AG04449 (cell line): ENCODE measurements at regions not wholly inside any gene's neighbourhood (a gene's known extent, or its start where the extent isn't known, plus 50 kb on each side); places are given as distances from the start of the nearest gene placed in this dataset.
A peak's percentile ranks its signal among the peaks of the same experiment; 100 is the strongest.
"Not testable (repeated sequence)": the region's sequence is repeated elsewhere in the genome, so short reads cannot be mapped to it uniquely, and the experiment has no call there.

Experiments used
- CTCF ChIA-PET: fragments of 350-600 bp; formaldehyde crosslinking; extraction: SDS; loops from one replicate; lab custom pipeline; 2021; ENCODE audit warnings: antibody characterized with exemption; lab: Yijun Ruan, JAX
- POLR2A ChIA-PET: fragments of 400-600, 350-600 bp; formaldehyde crosslinking; extraction: SDS; loops from one replicate; lab custom pipeline; 2020; ENCODE audit warnings: antibody characterized with exemption, inconsistent platforms; lab: Yijun Ruan, JAX
- DNase-seq: peaks from one replicate; pipeline ENCODE4 v3.0.0-alpha.2; 2010; ENCODE audit warnings: low read depth, low spot score
- H3K4me3 ChIP-seq: 2 replicates; pipeline ENCODE4 v1.5.1; 2011; ENCODE audit warnings: low read depth, mild to moderate bottlenecking, control low read depth, low read length
- CTCF ChIP-seq: IDR thresholded peaks from one replicate; pipeline ENCODE4 v1.5.1; 2011; ENCODE audit warnings: mild to moderate bottlenecking, moderate library complexity, low read length, control low read depth, inconsistent platforms; ENCODE audit not compliant: insufficient read depth; ENCODE audit errors: missing control alignments

- no peak for TF ChIP-seq CTCF
- ChIA-PET POLR2A (no interaction called here), CTCF (no interaction called here)
- no peak overlapping the region for H3K4me3 ChIP-seq
- no peak for DNase-seq
Measured at GRCh38 chrX:46169808-46170207, 375.4 kb downstream of the ZNF674 start.

DNA sequence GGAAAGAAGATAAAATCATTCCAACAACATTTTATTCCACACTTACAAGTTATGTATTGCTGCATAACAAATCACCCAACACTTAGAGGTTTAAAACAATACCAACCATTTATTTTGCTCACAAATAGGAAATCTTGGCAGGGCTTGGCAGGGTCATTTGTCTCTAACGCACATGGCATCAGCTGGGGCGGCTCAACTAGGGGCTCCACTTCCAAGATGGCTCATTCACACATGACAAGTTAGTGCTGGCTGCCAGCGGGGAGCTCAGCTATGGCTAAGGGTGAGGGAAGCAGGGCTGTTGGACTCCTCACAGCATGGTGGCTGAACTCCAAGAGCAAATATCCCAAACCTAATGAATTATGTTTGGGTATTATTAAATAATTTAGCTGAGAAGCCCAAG lies 377.0 kb downstream of the ZNF674 start:
- ChIA-PET CTCF (no interaction called here), POLR2A (no interaction called here)
- no peak overlapping the region for H3K4me3 ChIP-seq
- no peak for DNase-seq
- TF ChIP-seq CTCF = no peak

GRCh38 chrX:46165866-46166265 lies 379.4 kb downstream of the ZNF674 start:
- ChIA-PET POLR2A (no interaction called here), CTCF (no interaction called here)
- DNase-seq = no peak
- TF ChIP-seq CTCF = no peak
- no peak overlapping the region for H3K4me3 ChIP-seq

DNA sequence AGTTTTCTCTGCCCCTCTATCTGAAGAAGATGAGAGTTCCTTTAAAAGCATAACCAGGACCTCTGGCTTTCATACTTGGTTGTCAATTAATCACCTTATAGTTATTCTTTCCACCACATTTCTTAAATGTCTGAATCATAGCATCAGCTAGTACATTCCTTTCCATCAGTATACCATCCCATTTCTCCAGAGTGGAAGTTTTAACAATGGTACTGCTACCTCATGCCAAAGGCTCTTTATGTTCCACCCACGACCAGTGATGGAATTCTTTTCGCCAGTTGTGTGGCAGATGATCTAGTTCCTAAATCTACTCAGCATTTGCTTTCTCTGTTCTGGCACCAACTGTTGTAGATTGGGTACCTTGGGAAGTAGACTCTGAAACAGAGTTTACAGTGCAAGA lies 379.8 kb downstream of the ZNF674 start:
- TF ChIP-seq CTCF = no peak
- DNase-seq = peak; percentile 14
- no peak overlapping the region for H3K4me3 ChIP-seq
- CTCF ChIA-PET = no interaction called here
- POLR2A ChIA-PET = no interaction called here

GRCh38 chrX:46152756-46153155 lies 392.5 kb downstream of the ZNF674 start:
- H3K4me3 ChIP-seq = no peak overlapping the region

GRCh38 chrX:46151332-46151731 lies 393.9 kb downstream of the ZNF674 start:
- CTCF ChIA-PET, DNase-seq, H3K4me3 ChIP-seq, POLR2A ChIA-PET: not testable (repeated sequence)

More at GRCh38 chrX:46152756-46153155, 392.5 kb downstream of the ZNF674 start:
- no peak for DNase-seq
- CTCF ChIA-PET = no interaction called here
- TF ChIP-seq CTCF = no peak
- POLR2A ChIA-PET = no interaction called here

DNA sequence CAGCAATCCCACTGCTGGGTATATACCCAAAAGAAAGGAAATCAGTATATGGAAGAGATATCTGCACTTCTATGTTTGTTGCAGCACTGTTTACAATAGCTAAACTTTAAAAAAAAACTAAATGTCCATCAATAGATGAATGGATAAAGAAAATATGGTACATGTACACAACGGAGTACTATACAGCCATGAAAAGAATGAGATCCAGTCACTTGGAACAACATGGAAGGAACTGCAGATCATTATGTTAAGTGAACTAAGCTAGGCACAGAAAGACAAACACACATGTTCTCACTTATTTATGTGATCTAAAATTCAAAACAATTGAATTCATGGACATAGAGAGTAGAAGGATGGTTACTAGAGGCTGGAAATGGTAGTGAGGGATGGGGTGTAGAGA lies 400.7 kb downstream of the ZNF674 start:
- H3K4me3 ChIP-seq = no peak overlapping the region
- POLR2A ChIA-PET = no interaction called here
- no peak for TF ChIP-seq CTCF
- no peak for DNase-seq
- CTCF ChIA-PET = no interaction called here
